Erythroblast (primary cell): ENCODE measurements at regions not wholly inside any gene's neighbourhood (a gene's known extent, or its start where the extent isn't known, plus 50 kb on each side); places are given as distances from the start of the nearest gene placed in this dataset.

Experiments used
- GATA1 ChIP-seq: IDR thresholded peaks from 2 replicates; pipeline ENCODE4 v1.6.1; 2011; ENCODE audit warnings: low read depth, mild to moderate bottlenecking, control low read depth, low read length, moderate library complexity
- POLR2A ChIP-seq: IDR thresholded peaks from 2 replicates; pipeline ENCODE4 v1.6.1; 2011; ENCODE audit warnings: mild to moderate bottlenecking, low read length

DNA sequence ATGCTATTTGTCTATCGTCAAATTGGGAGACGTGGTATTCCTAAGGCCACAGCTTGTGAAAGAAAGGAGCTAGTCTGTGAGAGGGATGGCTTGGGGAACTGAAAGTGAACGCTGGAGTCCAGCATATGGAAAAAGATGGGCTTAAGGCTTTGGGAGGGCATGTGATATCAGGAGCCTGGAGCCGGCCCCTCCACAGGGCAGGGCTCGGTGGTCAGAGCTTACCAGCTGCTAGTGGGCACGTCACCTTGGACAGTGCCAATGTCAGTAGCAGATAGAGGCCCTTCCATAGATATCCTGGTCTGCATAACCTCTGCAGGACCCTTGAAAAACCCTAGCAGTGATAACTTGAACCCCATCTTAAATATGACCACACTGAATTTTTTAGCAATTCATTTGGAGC lies 259.1 kb upstream of the RAB6C start:
- TF ChIP-seq POLR2A = no peak
- TF ChIP-seq GATA1 = no peak
